Calu3 (cell line): ENCODE measurements at regions not wholly inside any gene's neighbourhood (a gene's known extent, or its start where the extent isn't known, plus 50 kb on each side); places are given as distances from the start of the nearest gene placed in this dataset.

Experiments
- BruUV-seq: library from RNA; stranded (reverse); fragments of 400-500 nt; replicated peaks from 2 replicates; lab custom pipeline; 2021; lab: Mats Ljungman, UMichigan
- CTCF ChIA-PET: fragments of 300-600 bp; sonication (Branson Sonifier 250); formaldehyde crosslinking; loops from one replicate; lab custom pipeline; 2022; ENCODE audit warnings: antibody characterized with exemption; lab: Charles Lee
- DNase-seq: peaks from one replicate; pipeline ENCODE4 v3.0.0; 2022
- H3K27ac Mint-ChIP-seq: one replicate; pipeline ENCODE4 v1.8.0; 2022; ENCODE audit warnings: mixed read lengths; ENCODE audit not compliant: unreplicated experiment
- H3K27me3 Mint-ChIP-seq: one replicate; pipeline ENCODE4 v1.8.0; 2022; ENCODE audit warnings: mixed read lengths; ENCODE audit not compliant: unreplicated experiment
- H3K36me3 Mint-ChIP-seq: one replicate; pipeline ENCODE4 v1.8.0; 2022; ENCODE audit warnings: mild to moderate bottlenecking, moderate library complexity, mixed read lengths; ENCODE audit not compliant: insufficient read depth, unreplicated experiment
- H3K4me1 Mint-ChIP-seq: one replicate; pipeline ENCODE4 v1.8.0; 2022; ENCODE audit warnings: mild to moderate bottlenecking, low read depth, mixed read lengths; ENCODE audit not compliant: unreplicated experiment
- H3K4me3 Mint-ChIP-seq: one replicate; pipeline ENCODE4 v1.8.0; 2022; ENCODE audit warnings: mild to moderate bottlenecking, low read depth, moderate library complexity, mixed read lengths; ENCODE audit not compliant: unreplicated experiment
- H3K9me3 Mint-ChIP-seq: one replicate; pipeline ENCODE4 v1.8.0; 2022; ENCODE audit warnings: low read depth, mixed read lengths; ENCODE audit not compliant: unreplicated experiment
- intact Hi-C: fragments of 100-400 bp; cut with micrococcal nuclease; formaldehyde crosslinking; loops from one replicate; pipeline ENCODE4 v1.10.0; 2022; ENCODE audit not compliant: unreplicated experiment
- TF ChIP-seq, protein P1 (sequence below): fragments of 200-600 bp; IDR thresholded peaks from one replicate; pipeline ENCODE4 v1.8.0; 2022; ENCODE audit warnings: antibody characterized with exemption; ENCODE audit not compliant: unreplicated experiment

DNA sequence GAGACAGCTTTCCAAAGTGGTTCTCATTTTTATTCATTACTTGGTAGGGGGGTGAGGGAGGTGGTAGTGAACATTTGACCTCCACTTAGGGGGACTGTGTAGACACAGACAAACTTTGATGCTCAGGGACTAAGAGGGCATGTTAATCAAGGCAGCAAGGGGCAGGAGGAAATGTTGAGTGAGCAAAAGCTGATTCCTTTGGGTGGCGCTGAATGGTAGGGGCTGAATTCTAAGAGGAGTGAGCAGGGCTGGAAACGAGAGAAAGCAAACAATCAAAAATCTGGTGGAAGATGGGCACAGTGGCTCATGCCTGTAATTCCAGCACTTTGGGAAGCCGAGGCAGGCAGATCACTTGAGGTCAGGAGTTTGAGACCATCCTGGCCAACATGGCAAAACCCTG lies 164.8 kb upstream of the BDNF start:
- CTCF ChIA-PET: interaction anchor here (0.7 kb wide), 1 partner anchor 41 kb away, joined by 3 read pairs; no protein-coding TSS in a partner anchor
- BruUV-seq: no TSS peak
- DNase-seq: no peak
- no peak overlapping the region for H3K27ac Mint-ChIP-seq
- H3K36me3 Mint-ChIP-seq: no peaks in the 10 kb centered on the region
- no peaks in the 10 kb centered on the region for H3K4me1 Mint-ChIP-seq
- H3K9me3 Mint-ChIP-seq: no peaks in the 10 kb centered on the region
- intact Hi-C loops: no loop called here
- H3K27me3 Mint-ChIP-seq: no peaks in the 10 kb centered on the region
- no peak overlapping the region for H3K4me3 Mint-ChIP-seq
- TF ChIP-seq, protein P1, sequence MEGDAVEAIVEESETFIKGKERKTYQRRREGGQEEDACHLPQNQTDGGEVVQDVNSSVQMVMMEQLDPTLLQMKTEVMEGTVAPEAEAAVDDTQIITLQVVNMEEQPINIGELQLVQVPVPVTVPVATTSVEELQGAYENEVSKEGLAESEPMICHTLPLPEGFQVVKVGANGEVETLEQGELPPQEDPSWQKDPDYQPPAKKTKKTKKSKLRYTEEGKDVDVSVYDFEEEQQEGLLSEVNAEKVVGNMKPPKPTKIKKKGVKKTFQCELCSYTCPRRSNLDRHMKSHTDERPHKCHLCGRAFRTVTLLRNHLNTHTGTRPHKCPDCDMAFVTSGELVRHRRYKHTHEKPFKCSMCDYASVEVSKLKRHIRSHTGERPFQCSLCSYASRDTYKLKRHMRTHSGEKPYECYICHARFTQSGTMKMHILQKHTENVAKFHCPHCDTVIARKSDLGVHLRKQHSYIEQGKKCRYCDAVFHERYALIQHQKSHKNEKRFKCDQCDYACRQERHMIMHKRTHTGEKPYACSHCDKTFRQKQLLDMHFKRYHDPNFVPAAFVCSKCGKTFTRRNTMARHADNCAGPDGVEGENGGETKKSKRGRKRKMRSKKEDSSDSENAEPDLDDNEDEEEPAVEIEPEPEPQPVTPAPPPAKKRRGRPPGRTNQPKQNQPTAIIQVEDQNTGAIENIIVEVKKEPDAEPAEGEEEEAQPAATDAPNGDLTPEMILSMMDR: no peak

DNA sequence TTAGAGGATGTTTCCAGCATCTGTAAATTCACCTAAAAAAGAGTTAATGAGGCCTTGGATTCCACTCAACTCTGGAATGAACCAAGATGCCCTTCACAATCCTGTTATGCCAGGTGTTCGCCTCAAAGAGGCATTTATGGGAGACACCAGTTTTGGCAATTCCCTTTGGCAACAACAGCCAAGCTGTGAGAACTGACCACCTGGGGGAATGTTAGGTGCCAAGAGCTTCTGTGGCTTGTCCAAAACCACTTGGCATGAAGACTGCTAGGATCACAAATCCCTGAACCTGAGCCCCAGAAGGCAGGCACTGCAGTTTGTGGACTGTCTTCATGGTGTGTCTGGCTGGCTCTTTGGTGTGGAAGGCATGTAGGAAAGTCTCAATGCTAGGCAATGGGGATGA lies 164.4 kb upstream of the BDNF start:
- TF ChIP-seq, protein P1: no peak
- Mint-ChIP-seq H3K27ac (no peak overlapping the region), H3K4me3 (no peak overlapping the region), H3K9me3 (no peaks in the 10 kb centered on the region), H3K27me3 (no peaks in the 10 kb centered on the region), H3K4me1 (no peaks in the 10 kb centered on the region), H3K36me3 (no peaks in the 10 kb centered on the region)
- CTCF ChIA-PET: no interaction called here
- DNase-seq: no peak
- BruUV-seq: no TSS peak
- intact Hi-C loops: no loop called here

DNA sequence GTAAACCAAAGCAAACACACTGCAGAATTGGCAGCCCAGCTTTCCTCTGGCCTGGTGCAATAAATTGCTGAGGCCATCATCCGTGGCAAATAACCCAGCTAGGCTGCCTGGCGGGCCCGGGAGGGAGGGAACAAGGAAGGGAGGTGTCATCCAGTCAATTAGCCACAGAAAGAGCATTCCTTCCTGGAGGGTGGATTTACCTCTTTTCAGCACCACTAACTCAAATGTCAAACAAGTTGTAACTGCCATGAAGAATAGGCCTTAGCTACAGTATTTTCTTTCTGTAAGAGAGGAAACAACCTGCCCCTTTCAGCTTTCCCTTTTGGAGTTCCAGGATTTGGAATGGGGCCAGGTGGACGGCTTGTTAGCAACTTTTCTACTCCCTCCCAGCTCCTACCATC lies 163.8 kb upstream of the BDNF start:
- no peaks in the 10 kb centered on the region for H3K27me3 Mint-ChIP-seq
- no peaks in the 10 kb centered on the region for H3K9me3 Mint-ChIP-seq
- H3K4me3 Mint-ChIP-seq: no peak overlapping the region
- intact Hi-C loops: no loop called here
- CTCF ChIA-PET: no interaction called here
- no peaks in the 10 kb centered on the region for H3K36me3 Mint-ChIP-seq
- H3K4me1 Mint-ChIP-seq: no peaks in the 10 kb centered on the region
- DNase-seq: no peak
- no TSS peak for BruUV-seq
- TF ChIP-seq, protein P1: no peak
- H3K27ac Mint-ChIP-seq: no peak overlapping the region

DNA sequence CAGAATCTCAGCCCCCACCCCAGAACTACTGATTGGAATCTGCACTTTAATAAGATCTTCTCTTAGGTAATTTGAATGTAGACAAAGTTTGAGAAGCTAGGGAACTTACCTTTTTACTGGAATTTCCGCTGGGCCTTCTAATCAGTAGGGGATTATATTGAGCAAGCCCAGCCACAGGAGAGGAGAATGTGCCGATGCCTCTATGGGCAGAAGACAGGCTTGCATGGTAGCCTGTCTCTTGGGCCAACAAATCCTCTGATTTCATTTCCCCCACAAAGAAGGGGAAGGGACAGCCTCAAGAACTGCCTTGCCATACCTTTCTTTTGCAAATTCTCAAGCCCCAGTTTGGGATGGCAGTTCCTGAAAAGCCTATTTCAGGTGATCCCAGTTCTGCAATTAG lies 163.4 kb upstream of the BDNF start:
- CTCF ChIA-PET: no interaction called here

More for the DNA sequence above, 163.4 kb upstream of the BDNF start:
- DNase-seq: no peak
- H3K4me3 Mint-ChIP-seq: no peak overlapping the region
- H3K36me3 Mint-ChIP-seq: no peaks in the 10 kb centered on the region
- TF ChIP-seq, protein P1: no peak
- intact Hi-C loops: no loop called here
- H3K9me3 Mint-ChIP-seq: no peaks in the 10 kb centered on the region
- BruUV-seq: no TSS peak
- H3K4me1 Mint-ChIP-seq: no peaks in the 10 kb centered on the region
- H3K27ac Mint-ChIP-seq: no peak overlapping the region
- no peaks in the 10 kb centered on the region for H3K27me3 Mint-ChIP-seq
